GM12878 (cell line): ENCODE measurements at regions not wholly inside any gene's neighbourhood (a gene's known extent, or its start where the extent isn't known, plus 50 kb on each side); places are given as distances from the start of the nearest gene placed in this dataset.

ENCODE experiments used
- BHLHE40 ChIP-seq, 2 experiments: fragments of 450-650 bp in 1 of 2; IDR thresholded peaks; 2 replicates each; pipeline ENCODE4 v1.6.1; 2011 to 2017; ENCODE audit warnings: low read depth in 2 of 2, borderline replicate concordance in 1 of 2, improper control_type of control experiment in 1 of 2, low read length in 1 of 2, mild to moderate bottlenecking in 1 of 2
- CHD2 ChIP-seq: IDR thresholded peaks from 2 replicates; pipeline ENCODE4 v1.6.1; 2011; ENCODE audit warnings: low read depth, low read length, improper control_type of control experiment, borderline replicate concordance
- DPF2 ChIP-seq: fragments of 450-650 bp; IDR thresholded peaks from 2 replicates; pipeline ENCODE4 v1.6.1; 2017; ENCODE audit warnings: mild to moderate bottlenecking
- ESRRA ChIP-seq: IDR thresholded peaks from 2 replicates; pipeline ENCODE4 v1.6.1; 2012; ENCODE audit warnings: mild to moderate bottlenecking, low read length, improper control_type of control experiment
- ETV6 ChIP-seq, 2 experiments: fragments of 450-650 bp in 1 of 2; IDR thresholded peaks in 1 of 2; conservative IDR thresholded peaks in 1 of 2; 2 replicates each; pipeline ENCODE4 v1.6.1; 2014; ENCODE audit warnings: antibody characterized with exemption in 1 of 2, borderline replicate concordance in 1 of 2, low read depth in 1 of 2, mild to moderate bottlenecking in 1 of 2, moderate library complexity in 1 of 2
- EZH2 ChIP-seq: IDR thresholded peaks from 2 replicates; pipeline ENCODE4 v1.6.1; 2012; ENCODE audit warnings: low read depth, mild to moderate bottlenecking, control low read depth, inconsistent platforms, low read length, borderline replicate concordance; ENCODE audit not compliant: control insufficient read depth
- KDM1A ChIP-seq: fragments of 200-600 bp; sonication (generic); IDR thresholded peaks from 2 replicates; pipeline ENCODE4 v1.6.1; 2016; ENCODE audit warnings: borderline replicate concordance
- NFXL1 ChIP-seq: fragments of 450-650 bp; IDR thresholded peaks from 2 replicates; pipeline ENCODE4 v1.6.1; 2017; ENCODE audit warnings: antibody characterized with exemption, mild to moderate bottlenecking, borderline replicate concordance
- NFYB ChIP-seq: IDR thresholded peaks from 2 replicates; pipeline ENCODE4 v1.6.1; 2011; ENCODE audit warnings: low read depth, mild to moderate bottlenecking, low read length, improper control_type of control experiment, moderate library complexity; ENCODE audit not compliant: insufficient read depth
- POLR2A ChIP-seq: IDR thresholded peaks from 2 replicates; pipeline ENCODE4 v1.6.1; 2011; ENCODE audit warnings: low read depth, mild to moderate bottlenecking, low read length
- PRDM15 ChIP-seq: fragments of 450-650 bp; formaldehyde crosslinking; IDR thresholded peaks from 2 replicates; pipeline ENCODE4 v1.4.0; 2020; ENCODE audit warnings: mild to moderate bottlenecking, moderate library complexity
- RAD51 ChIP-seq: fragments of 450-650 bp; IDR thresholded peaks from 2 replicates; pipeline ENCODE4 v1.6.1; 2016; ENCODE audit warnings: moderate library complexity, mild to moderate bottlenecking, inconsistent platforms
- RBBP5 ChIP-seq: fragments of 200-600 bp; sonication (generic); conservative IDR thresholded peaks from 2 replicates; pipeline ENCODE4 v1.6.1; 2016
- SRF ChIP-seq, 2 experiments: IDR thresholded peaks; 2 replicates each; pipeline ENCODE4 v1.6.1; 2011; ENCODE audit warnings: low read depth in 2 of 2, low read length in 2 of 2, mild to moderate bottlenecking in 1 of 2, moderate library complexity in 1 of 2
- ZBTB11 ChIP-seq: fragments of 450-650 bp; formaldehyde crosslinking; IDR thresholded peaks from 2 replicates; pipeline ENCODE4 v1.5.0; 2022; ENCODE audit warnings: mild to moderate bottlenecking, missing genetic modification characterization
- ZBTB40 ChIP-seq: fragments of 450-650 bp; IDR thresholded peaks from 2 replicates; pipeline ENCODE4 v1.6.1; 2016; ENCODE audit warnings: mild to moderate bottlenecking, moderate library complexity, borderline replicate concordance
- ZSCAN29 ChIP-seq: fragments of 450-650 bp; IDR thresholded peaks from 2 replicates; pipeline ENCODE4 v1.6.1; 2017; ENCODE audit warnings: mild to moderate bottlenecking, moderate library complexity

- TF ChIP-seq ZBTB11 (CRISPR knock-in tag) = no peak
- no peak for TF ChIP-seq SRF (IDR thresholded peaks at IDR 0.05; ENCODE audit: low read depth in 2 of 2, low read length in 2 of 2)
- TF ChIP-seq KDM1A = no peak
- no peak for TF ChIP-seq RAD51
- TF ChIP-seq BHLHE40 (IDR thresholded peaks at IDR 0.05; ENCODE audit: borderline replicate concordance in 1 of 2, low read depth in 2 of 2, low read length in 1 of 2) = peak in 1 of 2 experiments; percentile 35; a peak in 1 of 4 replicates
- TF ChIP-seq ESRRA = no peak
- TF ChIP-seq ZSCAN29 = no peak
- no peak for TF ChIP-seq ZBTB40
- no peak for TF ChIP-seq PRDM15 (CRISPR knock-in tag)
- no peak for TF ChIP-seq RBBP5
- peak; percentile 45; the same call in 1 of the 2 replicates for TF ChIP-seq POLR2A
- TF ChIP-seq NFYB = no peak
- TF ChIP-seq NFXL1 = no peak
- no peak for TF ChIP-seq EZH2
- TF ChIP-seq ETV6 (conservative IDR thresholded peaks at IDR 0.05 in 1 of 2, IDR thresholded peaks at IDR 0.05 in 1 of 2; ENCODE audit: borderline replicate concordance in 1 of 2, low read depth in 1 of 2) = no peak
- TF ChIP-seq DPF2 = no peak
- no peak for TF ChIP-seq CHD2
Observed at GRCh38 chr17:36722121-36722902, 120.9 kb downstream of the MRM1 start (continued).
